Mammary epithelial cell (primary cell): ENCODE measurements at regions not wholly inside any gene's neighbourhood (a gene's known extent, or its start where the extent isn't known, plus 50 kb on each side); places are given as distances from the start of the nearest gene placed in this dataset.

ENCODE experiments used
- EZH2 ChIP-seq: IDR thresholded peaks from 2 replicates; pipeline ENCODE4 v1.6.1; 2012; ENCODE audit warnings: low read length, inconsistent platforms, borderline replicate concordance
- TF ChIP-seq, protein P1 (sequence below), 2 donors: IDR thresholded peaks in 1 of 2; conservative IDR thresholded peaks in 1 of 2; 2 replicates each; pipeline ENCODE4 v1.5.1; 2011 to 2012; ENCODE audit warnings: inconsistent platforms in 2 of 2, low read length in 2 of 2, mild to moderate bottlenecking in 2 of 2, control low read depth in 1 of 2, low read depth in 1 of 2; ENCODE audit not compliant: insufficient read depth in 1 of 2; ENCODE audit errors: extremely low read depth in 1 of 2

DNA sequence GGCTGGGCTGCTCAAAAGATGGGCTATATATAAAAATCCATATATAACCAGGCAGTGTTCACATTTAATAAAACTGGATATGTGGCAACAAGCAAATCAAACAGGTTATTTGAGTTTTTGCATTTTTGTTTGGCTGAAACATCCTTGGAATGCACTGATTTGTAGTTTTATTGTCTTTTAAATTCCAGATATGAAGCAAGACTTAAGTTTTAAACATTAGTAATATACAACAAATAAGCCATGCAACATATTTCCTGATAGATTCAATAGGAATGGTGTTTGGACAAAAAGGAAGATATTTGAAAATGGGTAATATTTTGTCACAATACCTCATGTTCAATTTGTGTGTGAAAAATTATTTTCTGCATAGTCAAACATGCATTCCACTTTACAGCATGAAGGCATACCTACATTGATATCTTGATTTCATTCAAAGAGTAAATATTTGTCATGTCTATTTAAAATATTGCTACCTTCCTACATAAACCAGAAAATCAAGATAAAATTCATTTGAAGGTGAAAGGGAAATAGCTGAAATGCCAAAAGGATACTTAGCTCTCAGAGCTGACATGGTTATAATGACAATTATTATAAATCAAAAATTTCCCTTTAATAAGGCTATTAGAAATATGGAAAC is 132.3 kb upstream of the NETO1 start:
- TF ChIP-seq, protein P1, sequence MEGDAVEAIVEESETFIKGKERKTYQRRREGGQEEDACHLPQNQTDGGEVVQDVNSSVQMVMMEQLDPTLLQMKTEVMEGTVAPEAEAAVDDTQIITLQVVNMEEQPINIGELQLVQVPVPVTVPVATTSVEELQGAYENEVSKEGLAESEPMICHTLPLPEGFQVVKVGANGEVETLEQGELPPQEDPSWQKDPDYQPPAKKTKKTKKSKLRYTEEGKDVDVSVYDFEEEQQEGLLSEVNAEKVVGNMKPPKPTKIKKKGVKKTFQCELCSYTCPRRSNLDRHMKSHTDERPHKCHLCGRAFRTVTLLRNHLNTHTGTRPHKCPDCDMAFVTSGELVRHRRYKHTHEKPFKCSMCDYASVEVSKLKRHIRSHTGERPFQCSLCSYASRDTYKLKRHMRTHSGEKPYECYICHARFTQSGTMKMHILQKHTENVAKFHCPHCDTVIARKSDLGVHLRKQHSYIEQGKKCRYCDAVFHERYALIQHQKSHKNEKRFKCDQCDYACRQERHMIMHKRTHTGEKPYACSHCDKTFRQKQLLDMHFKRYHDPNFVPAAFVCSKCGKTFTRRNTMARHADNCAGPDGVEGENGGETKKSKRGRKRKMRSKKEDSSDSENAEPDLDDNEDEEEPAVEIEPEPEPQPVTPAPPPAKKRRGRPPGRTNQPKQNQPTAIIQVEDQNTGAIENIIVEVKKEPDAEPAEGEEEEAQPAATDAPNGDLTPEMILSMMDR (conservative IDR thresholded peaks at IDR 0.05 in 1 of 2, IDR thresholded peaks at IDR 0.05 in 1 of 2; ENCODE audit: extremely low read depth in 1 of 2, insufficient read depth in 1 of 2, low read depth in 1 of 2, low read length in 2 of 2) = no peak
- TF ChIP-seq EZH2 = no peak
